ENCODE measurements at regions not wholly inside any gene's neighbourhood (a gene's known extent, or its start where the extent isn't known, plus 50 kb on each side); places are given as distances from the start of the nearest gene placed in this dataset.

- peaks cover 0 to 5% (median 0%) of the 10 kb centered on the region in 4 donors for H3K4me1 ChIP-seq
- no peak for DNase-seq
- 13 to 35% methylated on average over 5 of the region's 5 CpGs for WGBS, 2 donors
- peak in 1 of 2 donors; percentile 61 for ATAC-seq (ENCODE audit: low FRiP score in 2 of 2)
- peak overlapping the region in 1 of 4 donors; percentile 3 for H3K4me3 ChIP-seq
- H3K27me3 ChIP-seq: no peaks in the 10 kb centered on the region
- H3K9me3 ChIP-seq: no peaks in the 10 kb centered on the region
- H3K27ac ChIP-seq: peak overlapping the region in 2 of 4 donors; percentile 2 to 31
- no peaks in the 10 kb centered on the region for H3K36me3 ChIP-seq
- TF ChIP-seq EP300 (IDR thresholded peaks at IDR 0.05): no peak
- no peak for TF ChIP-seq POLR2AphosphoS5 (IDR thresholded peaks at IDR 0.05)
- no peak for TF ChIP-seq POLR2A (IDR thresholded peaks at IDR 0.05)
- TF ChIP-seq CTCF (IDR thresholded peaks at IDR 0.05): no peak
These were observed 357.7 kb downstream of the TTLL7 start for GRCh38 chr1:83641206-83641658.

- Histone ChIP-seq H3K27ac (no peak overlapping the region), H3K4me1 (peaks cover 0 to 5% (median 0%) of the 10 kb centered on the region in 4 donors), H3K27me3 (no peaks in the 10 kb centered on the region), H3K4me3 (no peak overlapping the region), H3K36me3 (no peaks in the 10 kb centered on the region), H3K9me3 (no peaks in the 10 kb centered on the region)
- WGBS, 2 donors: 81 to 85% methylated on average over 3 of the region's 3 CpGs
- no peak for TF ChIP-seq POLR2A (IDR thresholded peaks at IDR 0.05)
- TF ChIP-seq CTCF (IDR thresholded peaks at IDR 0.05): no peak
- TF ChIP-seq POLR2AphosphoS5 (IDR thresholded peaks at IDR 0.05): no peak
- no peak for TF ChIP-seq EP300 (IDR thresholded peaks at IDR 0.05)
- no peak for DNase-seq
- ATAC-seq (ENCODE audit: low FRiP score in 2 of 2): no peak
These were observed 359.1 kb downstream of the TTLL7 start for GRCh38 chr1:83639785-83640184.

GRCh38 chr1:83637586-83637985 lies 361.3 kb downstream of the TTLL7 start:
- H3K27me3 ChIP-seq: no peaks in the 10 kb centered on the region
- H3K4me1 ChIP-seq: peaks cover 0 to 5% (median 0%) of the 10 kb centered on the region in 4 donors
- ATAC-seq (ENCODE audit: low FRiP score in 2 of 2): no peak
- H3K4me3 ChIP-seq: no peak overlapping the region
- TF ChIP-seq POLR2A (IDR thresholded peaks at IDR 0.05): no peak
- no peak for TF ChIP-seq CTCF (IDR thresholded peaks at IDR 0.05)
- TF ChIP-seq EP300 (IDR thresholded peaks at IDR 0.05): no peak
- TF ChIP-seq POLR2AphosphoS5 (IDR thresholded peaks at IDR 0.05): no peak
- no peak overlapping the region for H3K27ac ChIP-seq
- no peak for DNase-seq
- no peaks in the 10 kb centered on the region for H3K36me3 ChIP-seq
- H3K9me3 ChIP-seq: no peaks in the 10 kb centered on the region

GRCh38 chr1:83637009-83637408 lies 361.9 kb downstream of the TTLL7 start:
- Histone ChIP-seq H3K27me3 (no peaks in the 10 kb centered on the region), H3K4me1 (peaks cover 0 to 5% (median 0%) of the 10 kb centered on the region in 4 donors), H3K4me3 (no peak overlapping the region), H3K36me3 (no peaks in the 10 kb centered on the region), H3K27ac (no peak overlapping the region), H3K9me3 (no peaks in the 10 kb centered on the region)
- TF ChIP-seq POLR2AphosphoS5 (IDR thresholded peaks at IDR 0.05): no peak
- TF ChIP-seq POLR2A (IDR thresholded peaks at IDR 0.05): no peak
- TF ChIP-seq CTCF (IDR thresholded peaks at IDR 0.05): no peak
- WGBS, 2 donors: 75 to 83% methylated on average over 5 of the region's 5 CpGs
- DNase-seq (no peak), ATAC-seq (ENCODE audit: low FRiP score in 2 of 2) (no peak)

- H3K4me3 ChIP-seq: no peak overlapping the region
- TF ChIP-seq POLR2A (IDR thresholded peaks at IDR 0.05) (no peak), CTCF (IDR thresholded peaks at IDR 0.05) (no peak), POLR2AphosphoS5 (IDR thresholded peaks at IDR 0.05) (no peak), EP300 (IDR thresholded peaks at IDR 0.05) (no peak)
- no peaks in the 10 kb centered on the region for H3K27me3 ChIP-seq
- ATAC-seq (ENCODE audit: low FRiP score in 2 of 2) (no peak), DNase-seq (no peak)
- H3K9me3 ChIP-seq: no peaks in the 10 kb centered on the region
- H3K36me3 ChIP-seq: no peaks in the 10 kb centered on the region
- no peak overlapping the region for H3K27ac ChIP-seq
- WGBS, 2 donors: 96 to 100% methylated on average over 1 of the region's 1 CpG
- H3K4me1 ChIP-seq: no peaks in the 10 kb centered on the region
These were observed 366.0 kb downstream of the TTLL7 start for GRCh38 chr1:83632906-83633305.

All from upper lobe of left lung (tissue), 6 donors.